GM12892 (cell line): ENCODE measurements at regions not wholly inside any gene's neighbourhood (a gene's known extent, or its start where the extent isn't known, plus 50 kb on each side); places are given as distances from the start of the nearest gene placed in this dataset.

Experiments
- POLR2A ChIP-seq: IDR thresholded peaks from 2 replicates; pipeline ENCODE4 v1.6.1; 2011; ENCODE audit warnings: low read depth, low read length, control low read depth
- POLR2AphosphoS5 ChIP-seq: IDR thresholded peaks from 2 replicates; pipeline ENCODE4 v1.6.1; 2011; ENCODE audit warnings: low read depth, low read length, control low read depth

DNA sequence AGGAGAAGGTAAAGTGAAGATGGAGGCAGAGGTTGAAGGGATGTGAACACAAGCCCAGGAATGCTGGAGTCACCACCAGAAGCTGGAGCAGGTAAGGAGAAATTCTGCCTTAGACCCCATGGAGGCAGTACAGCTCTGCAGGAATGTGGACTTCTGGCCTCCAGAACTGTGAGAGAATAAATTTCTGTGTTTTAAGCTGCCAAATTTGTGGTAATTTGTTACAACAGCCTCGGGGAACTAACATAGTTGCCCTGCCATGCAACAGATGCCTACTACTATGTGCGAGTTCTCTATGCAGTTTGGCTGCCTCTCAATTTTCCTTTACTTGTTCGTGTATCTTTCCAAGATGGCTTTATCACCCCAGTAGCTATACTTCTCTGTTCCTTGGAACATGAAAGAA lies 394.1 kb downstream of the TUSC7 start:
- no peak for TF ChIP-seq POLR2AphosphoS5
- no peak for TF ChIP-seq POLR2A
